Loucy (cell line): ENCODE measurements at regions not wholly inside any gene's neighbourhood (a gene's known extent, or its start where the extent isn't known, plus 50 kb on each side); places are given as distances from the start of the nearest gene placed in this dataset.

Experiments
- H2AFZ ChIP-seq: fragments of 200-600 bp; sonication (generic); 2 replicates; pipeline ENCODE4 v1.6.0; 2016; ENCODE audit warnings: antibody characterized with exemption, mild to moderate bottlenecking, low read length, moderate library complexity
- H3F3A ChIP-seq: fragments of 200-600 bp; 2 replicates; pipeline ENCODE4 v1.6.0; 2016; ENCODE audit warnings: antibody characterized with exemption, low read depth, mild to moderate bottlenecking
- H3K27me3 ChIP-seq: fragments of 200-600 bp; sonication (generic); 2 replicates; pipeline ENCODE4 v1.6.1; 2014; ENCODE audit warnings: low read length, mild to moderate bottlenecking; ENCODE audit not compliant: insufficient read depth, poor library complexity, severe bottlenecking
- H3K36me3 ChIP-seq: fragments of 200-600 bp; sonication (generic); 2 replicates; pipeline ENCODE4 v1.6.1; 2016; ENCODE audit warnings: low read length; ENCODE audit not compliant: insufficient read depth
- H3K4me1 ChIP-seq: fragments of 200-600 bp; sonication (generic); 2 replicates; pipeline ENCODE4 v1.5.1; 2014; ENCODE audit warnings: low read length, mild to moderate bottlenecking; ENCODE audit not compliant: insufficient read depth, poor library complexity, severe bottlenecking
- H3K4me2 ChIP-seq: fragments of 200-600 bp; sonication (generic); 2 replicates; pipeline ENCODE4 v1.6.0; 2014; ENCODE audit warnings: antibody characterized with exemption, low read length, low read depth, mild to moderate bottlenecking; ENCODE audit not compliant: poor library complexity, severe bottlenecking
- H3K4me3 ChIP-seq: fragments of 200-600 bp; sonication (generic); 2 replicates; pipeline ENCODE4 v1.5.1; 2014; ENCODE audit warnings: low read length, mild to moderate bottlenecking, mixed read lengths; ENCODE audit not compliant: poor library complexity, severe bottlenecking
- H3K79me2 ChIP-seq: fragments of 200-600 bp; sonication (generic); 2 replicates; pipeline ENCODE4 v1.6.1; 2014; ENCODE audit warnings: low read length; ENCODE audit not compliant: insufficient read depth
- H3K9ac ChIP-seq: fragments of 200-600 bp; sonication (generic); 2 replicates; pipeline ENCODE4 v1.6.0; 2014; ENCODE audit warnings: mild to moderate bottlenecking, low read depth, low read length, moderate library complexity; ENCODE audit not compliant: poor library complexity, severe bottlenecking
- H3K9me2 ChIP-seq: fragments of 200-600 bp; sonication (generic); replicated peaks from 2 replicates; pipeline ENCODE4 v1.6.1; 2016; ENCODE audit warnings: low read depth, low read length, mixed read lengths
- H3K9me3 ChIP-seq: fragments of 200-600 bp; sonication (generic); 2 replicates; pipeline ENCODE4 v1.6.1; 2014; ENCODE audit warnings: mild to moderate bottlenecking, antibody characterized with exemption, low read length, low read depth; ENCODE audit not compliant: insufficient read depth
- H4K20me1 ChIP-seq: fragments of 200-600 bp; sonication (generic); 2 replicates; pipeline ENCODE4 v1.6.0; 2014; ENCODE audit warnings: antibody characterized with exemption, low read length, mild to moderate bottlenecking; ENCODE audit not compliant: insufficient read depth, poor library complexity, severe bottlenecking
- CTCF ChIP-seq: fragments of 200-600 bp; sonication (generic); conservative IDR thresholded peaks from 2 replicates; pipeline ENCODE4 v1.5.1; 2014; ENCODE audit warnings: mild to moderate bottlenecking, antibody characterized with exemption, low read length
- EZH2phosphoT487 ChIP-seq: fragments of 200-600 bp; IDR thresholded peaks from 2 replicates; pipeline ENCODE4 v1.6.1; 2018; ENCODE audit warnings: antibody characterized with exemption, mild to moderate bottlenecking, moderate library complexity, borderline replicate concordance

GRCh38 chr3:117809186-117810081 lies 1099.9 kb downstream of the TUSC7 start:
- no peaks in the 10 kb centered on the region for H3K9me2 ChIP-seq
- H3F3A ChIP-seq = no peaks in the 10 kb centered on the region
- no peak overlapping the region for H3K4me3 ChIP-seq
- H3K4me2 ChIP-seq = no peak overlapping the region
- H3K9me3 ChIP-seq = no peaks in the 10 kb centered on the region
- H3K9ac ChIP-seq = no peak overlapping the region
- H2AFZ ChIP-seq = no peak overlapping the region
- H3K36me3 ChIP-seq = no peaks in the 10 kb centered on the region
- H3K4me1 ChIP-seq = no peaks in the 10 kb centered on the region
- no peaks in the 10 kb centered on the region for H3K79me2 ChIP-seq
- H4K20me1 ChIP-seq = no peaks in the 10 kb centered on the region
- H3K27me3 ChIP-seq = no peaks in the 10 kb centered on the region
- TF ChIP-seq EZH2phosphoT487 = no peak
- no peak for TF ChIP-seq CTCF

DNA sequence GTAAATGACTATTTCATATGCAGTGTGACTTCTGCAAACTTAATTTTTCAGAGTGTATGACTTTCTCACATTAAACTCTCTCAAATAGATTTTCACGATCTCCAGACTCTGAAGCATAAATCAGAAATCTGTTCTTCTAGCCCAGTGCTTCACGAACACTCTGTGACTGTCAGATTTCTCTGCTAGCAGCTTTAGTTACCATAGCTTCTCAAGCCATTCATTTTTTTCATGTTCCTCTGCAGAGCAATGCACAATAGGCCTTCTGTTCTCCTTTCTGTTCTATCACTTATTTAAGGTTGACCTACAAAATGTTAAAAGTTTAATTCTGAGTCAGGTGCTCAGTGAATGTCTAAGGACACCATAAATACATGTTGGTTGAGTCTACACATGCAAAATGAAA lies 1102.2 kb downstream of the TUSC7 start:
- H3K27me3 ChIP-seq = no peaks in the 10 kb centered on the region
- no peak overlapping the region for H3K4me2 ChIP-seq
- no peak overlapping the region for H3K4me3 ChIP-seq
- H2AFZ ChIP-seq = no peak overlapping the region
- no peaks in the 10 kb centered on the region for H3F3A ChIP-seq
- H3K4me1 ChIP-seq = no peaks in the 10 kb centered on the region
- H4K20me1 ChIP-seq = no peaks in the 10 kb centered on the region
- H3K79me2 ChIP-seq = no peaks in the 10 kb centered on the region
- no peaks in the 10 kb centered on the region for H3K9me3 ChIP-seq
- no peaks in the 10 kb centered on the region for H3K36me3 ChIP-seq
- H3K9ac ChIP-seq = no peak overlapping the region
- no peak for TF ChIP-seq CTCF
- TF ChIP-seq EZH2phosphoT487 = no peak
- no peaks in the 10 kb centered on the region for H3K9me2 ChIP-seq

DNA sequence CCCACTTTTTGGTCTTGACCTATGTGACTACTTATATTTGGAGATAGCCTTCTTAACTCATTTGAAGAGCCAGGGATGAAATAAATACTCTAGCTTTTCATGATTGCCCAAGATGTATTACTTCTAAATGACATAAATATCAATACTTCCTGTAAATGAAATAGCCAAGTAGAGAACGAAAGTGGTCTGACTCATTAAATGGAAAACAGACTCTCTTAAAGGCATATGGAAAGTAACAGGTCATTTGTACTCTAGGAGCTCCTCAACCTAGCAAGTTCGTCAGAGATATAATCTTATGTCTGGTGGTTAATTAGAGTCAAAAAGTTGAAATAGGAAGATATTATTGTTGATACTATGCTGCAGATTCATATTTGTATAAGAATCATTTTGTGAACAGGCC lies 1105.4 kb downstream of the TUSC7 start:
- H3K4me2 ChIP-seq = no peak overlapping the region
- no peaks in the 10 kb centered on the region for H3K9me3 ChIP-seq
- no peak overlapping the region for H3K4me3 ChIP-seq
- no peaks in the 10 kb centered on the region for H3K36me3 ChIP-seq
- no peak overlapping the region for H2AFZ ChIP-seq
- no peak for TF ChIP-seq CTCF
- no peak for TF ChIP-seq EZH2phosphoT487
- H4K20me1 ChIP-seq = no peaks in the 10 kb centered on the region
- H3K4me1 ChIP-seq = no peaks in the 10 kb centered on the region
- no peaks in the 10 kb centered on the region for H3F3A ChIP-seq
- H3K9me2 ChIP-seq = no peaks in the 10 kb centered on the region
- H3K79me2 ChIP-seq = no peaks in the 10 kb centered on the region
- H3K27me3 ChIP-seq = no peaks in the 10 kb centered on the region
- H3K9ac ChIP-seq = no peak overlapping the region
